Progenitor cell of endocrine pancreas (in vitro differentiated cells): ENCODE measurements at regions not wholly inside any gene's neighbourhood (a gene's known extent, or its start where the extent isn't known, plus 50 kb on each side); places are given as distances from the start of the nearest gene placed in this dataset.

ENCODE experiments used
- DNase-seq: peaks from one replicate; pipeline ENCODE4 v3.0.0; 2021; ENCODE audit warnings: low spot score; ENCODE audit not compliant: unreplicated experiment
- H3K27ac Mint-ChIP-seq: 2 replicates; pipeline ENCODE4 v1.8.0; 2021; ENCODE audit warnings: mild to moderate bottlenecking, moderate library complexity, mixed read lengths
- H3K27me3 Mint-ChIP-seq: 2 replicates; pipeline ENCODE4 v1.8.0; 2021; ENCODE audit warnings: mixed read lengths
- H3K36me3 Mint-ChIP-seq: 2 replicates; pipeline ENCODE4 v1.8.0; 2022; ENCODE audit warnings: mixed read lengths; ENCODE audit not compliant: insufficient read depth
- H3K4me1 Mint-ChIP-seq: 2 replicates; pipeline ENCODE4 v1.8.0; 2021; ENCODE audit warnings: low read depth, mixed read lengths
- H3K4me3 Mint-ChIP-seq: 2 replicates; pipeline ENCODE4 v1.8.0; 2021; ENCODE audit warnings: low read depth, mild to moderate bottlenecking, moderate library complexity, mixed read lengths
- H3K9me3 Mint-ChIP-seq: 2 replicates; pipeline ENCODE4 v1.8.0; 2021; ENCODE audit warnings: low read depth, mixed read lengths
- TF ChIP-seq, protein P1 (sequence below): fragments of 200-600 bp; sonication (generic); IDR thresholded peaks from one replicate; pipeline ENCODE4 v1.5.0; 2021; ENCODE audit warnings: antibody characterized with exemption, mild to moderate bottlenecking; ENCODE audit not compliant: unreplicated experiment

DNA sequence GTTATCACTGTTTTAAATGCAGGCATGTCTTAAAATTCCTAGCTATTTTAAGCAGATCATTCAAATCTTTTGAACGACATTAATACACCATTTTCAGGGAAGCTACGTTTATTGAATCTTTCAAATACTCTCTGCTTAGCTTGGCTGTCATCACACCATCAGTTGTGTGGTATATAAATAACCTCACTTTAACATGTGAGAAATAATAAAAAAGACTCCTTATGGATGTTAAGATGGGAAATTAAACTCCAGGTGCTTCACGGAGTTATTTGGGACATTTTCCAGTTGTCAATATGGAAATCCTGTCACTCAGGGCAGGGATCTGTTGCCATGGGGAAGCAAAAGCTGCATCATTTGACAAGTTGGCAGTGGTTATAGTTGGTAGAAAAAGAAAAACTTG lies 649.2 kb upstream of the CDH2 start:
- H3K9me3 Mint-ChIP-seq = peaks cover 6% of the 10 kb centered on the region
- no peaks in the 10 kb centered on the region for H3K27me3 Mint-ChIP-seq
- DNase-seq = no peak
- H3K27ac Mint-ChIP-seq = no peak overlapping the region
- no peaks in the 10 kb centered on the region for H3K36me3 Mint-ChIP-seq
- peaks cover 2% of the 10 kb centered on the region for H3K4me1 Mint-ChIP-seq
- no peak overlapping the region for H3K4me3 Mint-ChIP-seq
- TF ChIP-seq, protein P1, sequence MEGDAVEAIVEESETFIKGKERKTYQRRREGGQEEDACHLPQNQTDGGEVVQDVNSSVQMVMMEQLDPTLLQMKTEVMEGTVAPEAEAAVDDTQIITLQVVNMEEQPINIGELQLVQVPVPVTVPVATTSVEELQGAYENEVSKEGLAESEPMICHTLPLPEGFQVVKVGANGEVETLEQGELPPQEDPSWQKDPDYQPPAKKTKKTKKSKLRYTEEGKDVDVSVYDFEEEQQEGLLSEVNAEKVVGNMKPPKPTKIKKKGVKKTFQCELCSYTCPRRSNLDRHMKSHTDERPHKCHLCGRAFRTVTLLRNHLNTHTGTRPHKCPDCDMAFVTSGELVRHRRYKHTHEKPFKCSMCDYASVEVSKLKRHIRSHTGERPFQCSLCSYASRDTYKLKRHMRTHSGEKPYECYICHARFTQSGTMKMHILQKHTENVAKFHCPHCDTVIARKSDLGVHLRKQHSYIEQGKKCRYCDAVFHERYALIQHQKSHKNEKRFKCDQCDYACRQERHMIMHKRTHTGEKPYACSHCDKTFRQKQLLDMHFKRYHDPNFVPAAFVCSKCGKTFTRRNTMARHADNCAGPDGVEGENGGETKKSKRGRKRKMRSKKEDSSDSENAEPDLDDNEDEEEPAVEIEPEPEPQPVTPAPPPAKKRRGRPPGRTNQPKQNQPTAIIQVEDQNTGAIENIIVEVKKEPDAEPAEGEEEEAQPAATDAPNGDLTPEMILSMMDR = no peak

DNA sequence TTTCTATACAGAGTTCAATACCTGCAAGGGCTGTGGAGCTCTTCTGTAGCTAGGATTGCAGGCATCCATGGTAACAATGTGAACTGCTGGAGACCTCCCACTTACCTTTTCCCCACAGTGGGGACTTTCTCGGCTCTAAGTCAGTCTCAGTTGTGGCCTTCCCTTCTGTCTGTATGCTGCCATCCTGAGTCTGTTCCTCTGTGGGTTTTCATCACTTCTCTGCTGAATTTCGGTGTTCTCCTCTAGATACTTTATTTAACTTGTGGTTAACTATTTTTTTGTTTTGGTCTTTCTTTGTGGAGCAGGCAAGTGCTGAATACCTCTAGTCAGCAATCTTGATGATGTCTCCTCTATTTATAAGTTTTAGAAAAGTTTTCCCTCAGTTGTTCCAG lies 647.2 kb upstream of the CDH2 start:
- no peak for DNase-seq
- peaks cover 2% of the 10 kb centered on the region for H3K4me1 Mint-ChIP-seq
- H3K9me3 Mint-ChIP-seq = peaks cover 6% of the 10 kb centered on the region
- TF ChIP-seq, protein P1 = no peak
- H3K27me3 Mint-ChIP-seq = no peaks in the 10 kb centered on the region
- no peak overlapping the region for H3K4me3 Mint-ChIP-seq
- no peak overlapping the region for H3K27ac Mint-ChIP-seq
- no peaks in the 10 kb centered on the region for H3K36me3 Mint-ChIP-seq

DNA sequence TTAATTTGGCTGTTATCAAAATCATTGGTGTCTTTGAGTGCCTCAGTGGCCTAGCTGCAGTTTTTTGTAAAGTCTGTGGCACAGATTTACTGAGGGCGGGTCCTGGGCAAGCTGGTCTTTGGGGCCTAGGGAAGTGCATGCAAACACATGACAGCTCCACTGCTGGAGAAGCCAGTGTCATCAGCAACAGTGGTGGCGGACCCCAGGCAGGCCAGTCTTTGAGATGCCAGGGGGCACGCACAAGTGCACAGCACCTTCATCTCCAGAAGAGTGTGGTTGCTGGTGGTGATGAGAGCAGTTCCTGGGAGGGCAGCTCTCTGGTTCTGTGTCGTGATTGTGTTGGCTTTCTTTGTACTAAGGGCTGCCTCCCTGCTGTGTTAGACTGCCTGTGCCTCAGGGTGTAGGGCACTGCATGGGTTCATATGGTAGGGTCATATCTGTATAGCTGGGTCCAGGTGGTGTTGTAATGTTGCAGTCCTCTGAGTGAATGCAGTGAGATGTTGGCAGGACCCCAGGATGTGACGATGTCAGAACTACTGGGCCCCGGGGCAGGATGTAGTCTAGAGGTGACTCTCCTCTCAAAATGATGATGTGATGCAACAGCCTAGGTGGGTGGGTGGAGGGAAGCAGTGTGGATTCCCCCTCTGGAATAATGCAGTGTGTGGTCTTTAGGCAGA lies 646.7 kb upstream of the CDH2 start:
- Mint-ChIP-seq H3K4me3 (no peak overlapping the region), H3K4me1 (peaks cover 2% of the 10 kb centered on the region), H3K27me3 (no peaks in the 10 kb centered on the region), H3K36me3 (no peaks in the 10 kb centered on the region), H3K9me3 (peaks cover 6% of the 10 kb centered on the region), H3K27ac (no peak overlapping the region)
- no peak for DNase-seq
- TF ChIP-seq, protein P1 = no peak

DNA sequence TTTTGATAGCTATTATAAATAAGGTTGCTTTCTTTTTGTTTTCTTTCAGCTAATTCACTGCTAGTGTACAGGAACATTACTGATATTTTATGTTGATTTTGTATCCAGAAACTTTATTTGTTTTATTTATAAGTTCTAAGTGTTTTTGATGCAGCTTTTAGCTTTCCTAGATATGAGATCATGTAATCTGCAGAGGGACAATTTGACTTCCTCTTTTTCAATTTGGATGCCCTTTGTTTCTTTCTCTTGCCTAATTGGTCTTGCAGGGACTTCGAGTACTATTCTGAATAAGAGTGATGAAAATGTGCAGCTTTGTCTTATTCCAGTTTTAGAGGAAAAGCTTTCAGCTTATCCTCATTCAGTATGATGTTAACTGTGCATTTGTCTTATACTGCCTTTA lies 643.4 kb upstream of the CDH2 start:
- Mint-ChIP-seq H3K9me3 (peaks cover 6% of the 10 kb centered on the region), H3K27ac (no peak overlapping the region), H3K36me3 (no peaks in the 10 kb centered on the region), H3K27me3 (no peaks in the 10 kb centered on the region), H3K4me1 (no peaks in the 10 kb centered on the region), H3K4me3 (no peak overlapping the region)
- TF ChIP-seq, protein P1 = no peak
- DNase-seq = no peak

DNA sequence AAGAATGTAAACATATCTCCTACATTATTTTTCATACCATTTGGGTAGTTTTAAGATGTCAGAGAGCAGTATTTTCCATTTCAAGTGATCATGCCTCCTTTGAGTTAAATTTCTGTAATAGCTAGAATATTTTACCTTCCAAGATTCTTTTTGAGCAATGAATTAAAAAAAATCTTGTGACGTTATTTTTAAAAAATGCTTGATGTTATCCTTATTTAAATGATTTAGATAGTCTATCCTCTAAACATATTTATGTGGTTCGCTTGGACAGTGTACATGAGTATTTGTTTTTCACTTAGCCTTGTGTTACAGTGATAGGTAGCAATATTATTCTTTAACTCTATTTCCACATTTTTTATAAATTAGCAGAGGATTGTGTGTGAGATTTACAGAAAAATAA lies 639.2 kb upstream of the CDH2 start:
- Mint-ChIP-seq H3K4me3 (no peak overlapping the region), H3K4me1 (no peaks in the 10 kb centered on the region), H3K36me3 (no peaks in the 10 kb centered on the region), H3K27ac (no peak overlapping the region), H3K9me3 (no peaks in the 10 kb centered on the region), H3K27me3 (no peaks in the 10 kb centered on the region)
- TF ChIP-seq, protein P1 = no peak
- no peak for DNase-seq
